Transverse colon (tissue), 4 donors: ENCODE measurements at regions not wholly inside any gene's neighbourhood (a gene's known extent, or its start where the extent isn't known, plus 50 kb on each side); places are given as distances from the start of the nearest gene placed in this dataset.

Experiments used
- DNase-seq: peaks from one replicate; pipeline ENCODE4 v3.0.0-alpha.2; 2019
- H3K27ac ChIP-seq, 4 donors: fragments of 200-600 bp; sonication (generic); 2 replicates each; pipeline ENCODE4 v1.5.1; 2016 to 2018; ENCODE audit warnings: inconsistent platforms in 4 of 4
- H3K27me3 ChIP-seq: fragments of 200-600 bp; sonication (generic); 2 replicates; pipeline ENCODE4 v1.5.1; 2017; ENCODE audit warnings: inconsistent platforms
- H3K36me3 ChIP-seq, 4 donors: fragments of 200-600 bp; sonication (generic); 2 replicates each; pipeline ENCODE4 v1.5.1; 2017 to 2019; ENCODE audit warnings: inconsistent platforms in 4 of 4
- H3K4me1 ChIP-seq, 4 donors: fragments of 200-600 bp; sonication (generic); 2 replicates each; pipeline ENCODE4 v1.5.1; 2017 to 2020; ENCODE audit warnings: inconsistent platforms in 4 of 4
- H3K4me3 ChIP-seq, 4 donors: fragments of 200-600 bp; sonication (generic); 1 replicate in 1 of 4; 2 replicates in 3 of 4; pipeline versions ENCODE4 v1.5.1 to v1.6.1; 2017 to 2019; ENCODE audit warnings: inconsistent platforms in 4 of 4
- H3K9me3 ChIP-seq, 2 donors: fragments of 200-600 bp; sonication (generic); 2 replicates each; pipeline ENCODE4 v1.5.1; 2017 to 2019; ENCODE audit warnings: inconsistent platforms in 2 of 2
- CTCF ChIP-seq, 5 experiments: fragments of 200-600 bp in 3 of 5; fragments of 450-650 bp in 2 of 5; sonication (generic) in 3 of 5; IDR thresholded peaks; 1 replicate in 2 of 5; 2 replicates in 3 of 5; pipeline ENCODE4 v1.5.1; 2016 to 2017; ENCODE audit warnings: antibody characterized with exemption in 5 of 5, inconsistent platforms in 3 of 5, mild to moderate bottlenecking in 2 of 5, moderate library complexity in 1 of 5
- EP300 ChIP-seq: sonication (generic); formaldehyde crosslinking; IDR thresholded peaks from one replicate; pipeline ENCODE4 v1.6.1; 2017; ENCODE audit warnings: antibody characterized with exemption, low read depth
- POLR2A ChIP-seq: fragments of 450-650 bp; IDR thresholded peaks from one replicate; pipeline ENCODE4 v1.6.1; 2016; ENCODE audit warnings: antibody characterized with exemption, mild to moderate bottlenecking, moderate library complexity
- POLR2AphosphoS5 ChIP-seq, 3 donors: sonication (generic); formaldehyde crosslinking; IDR thresholded peaks; one replicate each; pipeline ENCODE4 v1.6.1; 2016; ENCODE audit warnings: antibody characterized with exemption in 3 of 3
- WGBS, 2 donors: methylation state at CpG; one replicate each; pipeline ENCODE4 v1.1.5; 2018; ENCODE audit warnings: low coverage in 1 of 2; 5-methylcytosine and 5-hydroxymethylcytosine counted together
- in situ Hi-C, 4 donors: fragments of 200-750 bp; cut with MboI; loops; one replicate each; pipeline versions ENCODE4 v1.15.0 to v1.15.1; 2017; ENCODE audit warnings: low sequenced_read_pairs in 3 of 4, low pct_ligation_motif_present in 1 of 4, low pct_unique_long_range_greater_than_20kb in 1 of 4
- intact Hi-C: fragments of 100-400 bp; cut with DNase I; formaldehyde crosslinking; loops from one replicate; pipeline ENCODE4 v1.15.1; 2023; ENCODE audit warnings: low total_unique reads

GRCh38 chr12:59085690-59086089 lies 165.4 kb upstream of the LRIG3 start:
- no peak for DNase-seq
- WGBS, 2 donors: 24 to 39% methylated on average over 3 of the region's 3 CpGs
- Histone ChIP-seq H3K9me3 (no peaks in the 10 kb centered on the region), H3K27ac (no peak overlapping the region), H3K27me3 (no peaks in the 10 kb centered on the region), H3K4me1 (peaks cover 0 to 41% (median 17%) of the 10 kb centered on the region in 4 donors), H3K4me3 (no peak overlapping the region), H3K36me3 (no peaks in the 10 kb centered on the region)
- intact Hi-C loops (loop anchor here (10.0 kb wide), 1 partner anchor 741 kb away; no protein-coding TSS in a partner anchor), in situ Hi-C loops (loop anchor here in 3 of 4 donors (25.0 kb wide), 4 partner anchors 173 to 748 kb away; partner anchors contain the start of gene LRIG3 (in 1 of the 3))
- TF ChIP-seq POLR2A (no peak), CTCF (IDR thresholded peaks at IDR 0.05) (no peak), EP300 (no peak), POLR2AphosphoS5 (IDR thresholded peaks at IDR 0.05) (no peak)

GRCh38 chr12:59084511-59085375 lies 164.4 kb upstream of the LRIG3 start:
- Histone ChIP-seq H3K36me3 (no peaks in the 10 kb centered on the region), H3K27me3 (no peaks in the 10 kb centered on the region), H3K27ac (peak overlapping the region in 3 of 4 donors; percentile 32 to 38 (median 35)), H3K4me3 (no peak overlapping the region), H3K9me3 (no peaks in the 10 kb centered on the region), H3K4me1 (peaks cover 0 to 43% (median 17%) of the 10 kb centered on the region in 4 donors)
- intact Hi-C loops (loop anchor here (10.0 kb wide), 1 partner anchor 740 kb away; no protein-coding TSS in a partner anchor), in situ Hi-C loops (loop anchor here in 3 of 4 donors (25.0 kb wide), 4 partner anchors 172 to 747 kb away; partner anchors contain the start of gene LRIG3 (in 1 of the 3))
- no peak for DNase-seq
- TF ChIP-seq CTCF (IDR thresholded peaks at IDR 0.05): no peak
- TF ChIP-seq POLR2AphosphoS5 (IDR thresholded peaks at IDR 0.05): peak in 1 of 3 donors; percentile 22
- 62 to 75% methylated on average over 10 to 12 of the region's 12 CpGs for WGBS, 2 donors

- peaks cover 0 to 60% (median 22%) of the 10 kb centered on the region in 4 donors for H3K4me1 ChIP-seq
- H3K9me3 ChIP-seq: no peaks in the 10 kb centered on the region
- TF ChIP-seq CTCF (IDR thresholded peaks at IDR 0.05): no peak
- TF ChIP-seq POLR2AphosphoS5 (IDR thresholded peaks at IDR 0.05): no peak
- TF ChIP-seq EP300: no peak
- TF ChIP-seq POLR2A: no peak
- no peak overlapping the region for H3K27ac ChIP-seq
- intact Hi-C loops: loop anchor here (10.0 kb wide), 1 partner anchor 738 kb away; no protein-coding TSS in a partner anchor
- no peaks in the 10 kb centered on the region for H3K36me3 ChIP-seq
- in situ Hi-C loops: loop anchor here in 3 of 4 donors (25.0 kb wide), 4 partner anchors 171 to 746 kb away; partner anchors contain the start of gene LRIG3 (in 1 of the 3)
- no peaks in the 10 kb centered on the region for H3K27me3 ChIP-seq
- H3K4me3 ChIP-seq: no peak overlapping the region
- WGBS, 2 donors: 48 to 53% methylated on average over 3 of the region's 3 CpGs
- DNase-seq: no peak
These were observed 162.6 kb upstream of the LRIG3 start for GRCh38 chr12:59082952-59083351.

- Histone ChIP-seq H3K36me3 (no peaks in the 10 kb centered on the region), H3K9me3 (no peaks in the 10 kb centered on the region), H3K27me3 (no peaks in the 10 kb centered on the region), H3K4me1 (peaks cover 8 to 68% (median 26%) of the 10 kb centered on the region in 4 donors), H3K4me3 (no peak overlapping the region), H3K27ac (no peak overlapping the region)
- intact Hi-C loops (loop anchor here (10.0 kb wide), 1 partner anchor 735 kb away; no protein-coding TSS in a partner anchor), in situ Hi-C loops (loop anchor here in 3 of 4 donors (25.0 kb wide), 4 partner anchors 168 to 743 kb away; partner anchors contain the start of gene LRIG3 (in 1 of the 3))
- TF ChIP-seq POLR2A (no peak), EP300 (no peak)
- 75% methylated on average over 1 of the region's 1 CpG for WGBS, 2 donors
- no peak for DNase-seq
These were observed 159.8 kb upstream of the LRIG3 start for GRCh38 chr12:59080101-59080500.
